Stimulated activated CD8-positive, alpha-beta memory T cell treated with anti-CD3 and anti-CD28 coated beads, Interleukin-7, amount 100 ng/mL, for 48 hours (primary cell): ENCODE measurements at regions not wholly inside any gene's neighbourhood (a gene's known extent, or its start where the extent isn't known, plus 50 kb on each side); places are given as distances from the start of the nearest gene placed in this dataset.
"Not testable (repeated sequence)": the region's sequence is repeated elsewhere in the genome, so short reads cannot be mapped to it uniquely, and the experiment has no call there.

Experiments used
- DNase-seq, 2 donors: peaks; one replicate each; pipeline ENCODE4 v3.0.0-alpha.2; 2020; ENCODE audit warnings: low read depth in 1 of 2; ENCODE audit errors: extremely low read depth in 1 of 2

DNA sequence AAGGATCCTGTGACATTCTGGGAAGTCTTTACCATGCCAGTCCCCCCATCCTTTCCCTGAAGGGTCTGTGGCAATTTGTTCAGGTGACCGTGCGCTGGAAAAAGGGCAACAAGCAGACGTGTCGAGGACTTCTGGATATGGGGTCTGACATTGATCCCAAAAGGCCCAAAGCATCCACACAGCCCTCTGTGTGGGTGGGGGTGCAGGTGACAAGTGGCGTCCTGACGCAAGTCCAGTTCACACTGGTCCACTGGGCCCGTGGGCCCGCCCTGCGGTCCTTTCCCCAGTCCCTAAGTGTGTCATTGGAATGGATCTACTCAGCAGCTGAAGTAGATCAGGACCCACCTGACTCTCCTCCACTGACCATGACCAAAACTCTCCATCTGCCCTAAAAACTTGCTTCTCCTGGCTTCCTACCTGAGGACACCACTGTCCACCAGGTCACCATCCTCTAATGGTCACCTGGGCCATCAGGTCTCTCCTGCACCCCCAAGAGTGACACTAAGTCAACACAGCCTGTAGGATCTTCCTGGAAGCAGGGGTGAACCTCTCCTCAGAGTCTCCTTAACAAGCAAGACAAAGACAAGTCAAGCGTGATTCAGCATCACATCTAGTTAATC is 85.6 kb upstream of the SLC66A3 start:
- no peak for DNase-seq

DNA sequence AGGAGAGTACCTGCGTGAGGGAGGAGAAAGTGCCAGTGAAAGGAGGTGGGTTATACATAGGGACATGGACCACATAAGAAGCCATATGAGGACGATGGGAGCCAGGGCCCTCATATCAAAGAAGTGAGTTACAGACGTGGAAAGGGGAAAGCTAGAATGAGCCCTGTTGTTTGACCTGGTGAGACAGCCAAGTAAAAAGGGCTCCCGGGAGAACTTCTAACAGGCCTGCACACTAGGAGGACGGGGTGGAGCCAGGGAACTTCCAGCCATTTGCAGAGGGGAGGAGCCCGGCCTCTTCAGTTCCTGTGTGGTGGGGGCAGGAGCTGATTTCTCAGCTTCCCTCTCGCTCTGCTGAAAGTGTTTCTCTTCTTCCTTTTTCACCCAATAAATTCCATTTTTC is 84.1 kb upstream of the SLC66A3 start:
- no peak for DNase-seq

DNA sequence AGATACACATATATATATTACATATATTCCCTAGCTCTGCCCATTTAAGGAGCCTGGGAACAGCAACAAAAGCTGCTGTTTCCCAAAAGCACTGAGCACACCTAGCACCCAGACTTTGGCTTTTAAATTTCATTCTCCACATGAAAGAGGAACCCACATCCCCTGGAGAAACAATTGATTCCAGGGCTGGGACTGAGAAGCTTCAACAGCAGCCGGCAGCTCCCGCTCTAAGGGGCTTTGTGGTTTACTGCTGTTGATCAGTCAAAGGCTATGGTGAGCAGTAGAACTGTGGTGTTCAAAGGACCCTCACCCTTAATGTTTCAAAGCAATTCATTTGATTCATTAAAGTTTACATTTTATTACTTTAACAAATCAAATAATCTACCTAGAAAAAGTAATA is 83.3 kb upstream of the SLC66A3 start:
- DNase-seq, result no peak

DNA sequence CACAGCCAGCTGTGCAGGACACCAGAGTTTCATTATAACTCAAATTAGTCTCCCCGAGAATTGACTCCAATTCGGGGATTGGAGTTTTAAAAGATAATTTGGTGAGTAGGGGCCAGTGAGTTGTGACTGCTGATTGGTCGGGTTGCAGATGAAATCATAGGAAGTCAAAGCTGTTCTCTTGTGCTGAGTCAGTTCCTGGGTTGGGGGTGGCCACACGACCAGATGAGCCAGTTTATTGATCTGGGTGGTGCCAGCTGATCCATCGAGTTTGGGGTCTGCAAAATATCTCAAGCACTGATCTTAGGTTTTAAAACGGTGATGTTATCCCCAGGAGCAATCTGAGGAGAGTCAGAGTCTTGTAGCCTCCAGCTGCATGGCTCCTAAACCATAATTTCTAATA is 82.7 kb upstream of the SLC66A3 start:
- DNase-seq, result no peak

DNA sequence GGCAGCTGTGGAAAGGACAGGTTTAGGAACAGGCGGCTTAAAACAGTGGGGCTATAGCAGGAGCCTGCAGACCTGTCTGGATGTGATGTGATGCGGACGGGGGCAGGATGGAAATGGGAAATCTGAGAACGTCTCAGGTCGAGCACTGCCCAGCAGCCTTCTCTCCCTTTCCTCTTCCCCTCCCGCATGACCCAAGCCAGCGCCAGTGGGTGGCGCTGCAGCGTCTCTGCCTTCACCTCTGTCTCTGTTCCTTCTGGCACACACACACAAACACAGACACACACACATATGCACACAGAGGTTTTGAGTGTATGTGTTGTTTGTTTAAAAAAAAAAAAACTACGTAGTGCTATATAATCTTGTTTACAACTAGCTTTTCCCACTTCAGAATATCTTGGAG is 82.0 kb upstream of the SLC66A3 start:
- no peak for DNase-seq

DNA sequence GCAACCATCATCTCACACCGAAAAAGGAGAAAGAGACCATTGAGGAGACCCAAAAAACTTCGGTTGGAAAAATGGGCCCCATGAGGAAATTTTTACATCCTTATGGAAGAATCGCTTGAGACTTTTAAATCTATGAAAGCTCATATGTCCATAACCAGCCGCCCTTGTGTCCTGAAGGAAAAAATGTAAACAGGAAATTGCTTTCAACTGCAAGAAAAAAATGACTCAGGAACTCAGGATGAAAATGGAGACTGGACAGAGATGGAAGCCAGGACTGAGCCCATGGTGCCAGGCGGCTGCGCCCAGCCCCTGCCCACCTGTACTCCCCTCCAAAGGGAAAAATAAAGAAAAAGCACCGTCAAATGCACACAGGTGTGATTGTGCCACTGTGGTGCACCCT is 81.5 kb upstream of the SLC66A3 start:
- DNase-seq, result no peak

DNA sequence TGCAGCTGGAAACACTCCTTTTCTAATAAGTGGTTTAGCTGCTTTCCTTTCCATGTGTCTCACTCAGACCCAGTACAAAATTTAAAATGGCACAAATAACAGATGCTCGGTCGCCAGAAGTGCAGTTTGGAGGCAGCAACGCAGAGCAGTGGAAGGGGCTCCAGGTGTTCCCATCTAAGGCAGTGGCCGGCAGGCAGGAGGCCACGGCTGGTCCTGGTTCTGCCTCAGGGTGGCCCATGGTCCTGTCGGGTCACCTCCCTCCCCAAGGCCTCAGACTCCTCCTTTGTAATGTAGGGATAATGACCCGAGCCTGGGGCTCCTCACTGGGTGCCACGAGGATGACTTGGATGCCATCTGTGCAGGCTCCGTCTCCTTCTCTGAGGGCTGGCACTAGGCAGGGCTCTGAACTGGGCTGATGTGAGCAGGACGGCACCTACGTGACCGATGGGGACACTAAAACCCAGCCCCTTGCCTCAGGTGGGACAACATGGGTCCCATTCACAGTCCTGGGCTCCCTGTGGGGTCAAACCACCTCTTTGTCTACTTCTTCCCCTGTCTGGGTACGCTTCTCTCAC is 80.9 kb upstream of the SLC66A3 start:
- no peak for DNase-seq

DNA sequence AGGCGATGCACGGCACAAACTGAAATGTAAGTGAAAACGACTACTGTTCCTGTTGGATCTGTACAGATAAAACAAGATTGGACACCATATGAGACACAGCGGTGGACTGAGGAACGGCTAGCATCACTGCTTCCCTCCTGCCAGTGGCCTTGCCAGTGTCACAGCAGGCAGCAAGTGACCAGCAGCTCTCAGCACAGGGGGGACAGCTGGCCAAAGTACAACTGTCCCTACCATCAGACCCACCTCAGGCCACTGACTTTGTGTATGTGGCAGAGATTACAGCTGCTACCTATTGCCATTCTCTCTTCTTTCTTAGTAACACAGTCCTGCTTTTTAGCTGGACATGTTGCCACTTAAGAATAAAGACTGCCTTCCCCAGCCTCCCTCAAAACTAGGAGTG is 80.0 kb upstream of the SLC66A3 start:
- no peak for DNase-seq

DNA sequence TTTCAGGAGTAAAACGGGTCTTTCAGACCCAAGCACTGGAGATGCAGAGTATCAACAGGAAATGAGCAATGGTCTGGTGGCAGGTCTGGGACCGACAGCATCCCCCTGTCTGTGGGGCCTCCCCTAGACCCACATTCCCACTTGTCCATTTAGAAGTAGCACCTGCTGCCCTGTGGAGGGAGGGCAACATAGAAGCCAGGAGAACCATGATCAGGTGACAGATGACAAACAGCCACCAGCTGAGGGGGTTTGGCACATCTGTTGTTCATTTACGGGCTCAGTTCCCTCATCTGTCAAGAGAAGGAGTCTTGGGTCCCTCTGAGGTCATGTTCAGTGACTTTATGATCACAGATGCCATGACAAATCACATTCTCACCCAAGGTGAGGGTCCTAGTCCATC is 77.9 kb upstream of the SLC66A3 start:
- DNase-seq, result no peak

DNA sequence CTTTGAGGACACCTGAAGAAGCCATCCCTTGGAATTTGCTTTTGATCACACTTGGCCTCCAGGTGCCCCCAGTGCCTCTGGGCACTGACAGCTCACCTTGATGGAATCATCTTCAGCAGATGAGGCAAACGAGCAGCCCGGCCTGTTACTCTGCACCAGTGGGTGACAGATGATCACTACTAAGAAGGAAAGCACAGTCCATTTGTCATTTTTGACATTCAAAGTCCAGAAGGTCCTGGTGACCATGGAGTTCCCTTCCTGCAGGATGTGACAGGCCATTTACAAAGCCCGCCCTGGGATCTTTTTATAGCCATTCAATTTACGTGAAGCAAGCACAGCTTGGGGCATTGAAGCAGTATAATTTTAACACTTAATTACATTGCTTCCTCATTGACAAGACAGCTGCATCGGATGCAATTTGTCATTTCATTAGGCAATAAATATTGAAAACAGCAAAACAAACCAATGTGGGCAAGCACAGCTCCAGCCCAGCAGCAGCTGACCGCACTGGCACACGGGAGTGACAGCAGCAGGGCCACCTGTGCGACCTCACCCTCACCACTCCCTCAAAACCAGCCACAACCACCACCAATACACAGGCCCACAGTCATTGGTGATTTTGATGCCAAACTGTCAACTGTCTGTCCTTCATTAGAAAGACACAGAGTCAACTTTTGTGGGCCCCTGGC is 76.0 kb upstream of the SLC66A3 start:
- DNase-seq, result no peak

DNA sequence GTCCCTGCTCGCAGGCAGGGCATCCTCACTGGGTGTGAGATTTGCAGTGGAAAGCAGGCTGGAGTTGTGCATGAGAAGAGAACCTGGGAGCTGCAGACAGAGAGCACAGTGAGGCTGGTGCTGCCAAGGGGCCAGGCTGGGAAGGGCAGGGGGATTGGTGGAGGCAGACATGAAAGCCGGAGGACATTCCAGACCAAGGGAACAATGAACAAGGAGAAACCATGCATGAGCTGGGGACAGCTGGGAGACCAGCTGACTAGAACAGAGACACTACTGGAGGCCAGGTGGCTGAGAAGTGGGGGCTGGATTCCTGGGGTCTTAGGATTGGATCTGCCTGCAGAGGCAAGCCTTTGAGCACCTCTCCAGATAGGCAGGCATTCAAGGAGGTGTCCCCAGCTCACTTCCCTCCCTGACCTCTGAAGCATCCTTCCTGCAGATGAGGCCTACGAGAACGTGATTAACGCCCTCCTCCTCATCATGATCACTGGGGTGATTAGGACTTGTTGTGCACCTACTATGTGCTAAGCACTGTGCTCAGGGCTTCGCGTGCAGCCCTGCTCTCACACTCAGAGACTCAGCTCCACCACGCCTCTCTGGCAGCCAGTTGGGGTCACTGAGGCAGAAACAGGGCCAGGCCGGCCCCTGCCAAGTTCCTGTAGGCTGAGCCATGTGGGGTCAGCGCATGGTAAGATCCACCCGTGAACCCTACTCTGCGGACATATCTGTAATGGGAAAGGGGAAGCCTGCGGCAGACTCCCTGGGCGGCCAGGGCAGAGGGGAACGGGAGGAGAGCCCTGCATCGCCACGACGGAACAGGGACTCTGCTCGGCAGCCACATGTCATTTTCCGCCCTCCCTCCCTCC is 74.8 kb upstream of the SLC66A3 start:
- no peak for DNase-seq

DNA sequence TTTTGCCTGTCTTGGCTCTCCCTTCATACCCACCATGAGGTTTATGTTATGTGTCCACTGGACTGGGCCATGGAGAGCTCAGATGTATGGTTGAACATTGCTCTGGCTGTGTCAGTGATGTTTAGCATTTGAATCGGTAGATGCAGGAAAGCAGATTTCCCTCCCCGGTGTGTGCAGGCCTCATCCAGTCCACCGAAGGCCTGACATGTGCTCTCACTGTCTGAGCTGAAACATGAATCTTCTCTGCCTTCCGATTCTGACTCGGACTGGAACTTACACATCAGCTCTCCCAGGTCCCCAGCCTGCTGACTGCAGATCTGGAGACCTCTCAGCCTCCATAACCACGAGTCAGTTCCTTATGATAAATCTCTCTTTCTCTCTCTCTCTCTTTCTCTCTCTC is 72.4 kb upstream of the SLC66A3 start:
- no peak for DNase-seq

DNA sequence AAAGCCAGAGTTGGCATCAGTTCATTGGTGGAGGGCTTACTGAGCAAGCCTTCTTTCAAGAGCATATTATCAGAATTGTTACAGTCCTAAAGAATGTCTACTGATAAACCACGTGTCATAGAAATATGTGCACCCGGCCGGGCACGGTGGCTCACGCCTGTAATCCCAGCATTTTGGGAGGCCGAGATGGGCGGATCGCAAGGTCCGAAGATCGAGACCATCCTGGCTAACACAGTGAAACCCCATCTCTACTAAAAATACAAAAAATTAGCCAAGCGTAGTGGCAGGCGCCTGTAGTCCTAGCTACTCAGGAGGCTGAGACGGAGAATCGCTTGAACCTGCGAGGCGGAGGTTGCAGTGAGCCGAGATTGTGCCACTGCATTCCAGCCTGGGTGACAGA is 66.4 kb upstream of the SLC66A3 start:
- DNase-seq, result not testable (repeated sequence)

DNA sequence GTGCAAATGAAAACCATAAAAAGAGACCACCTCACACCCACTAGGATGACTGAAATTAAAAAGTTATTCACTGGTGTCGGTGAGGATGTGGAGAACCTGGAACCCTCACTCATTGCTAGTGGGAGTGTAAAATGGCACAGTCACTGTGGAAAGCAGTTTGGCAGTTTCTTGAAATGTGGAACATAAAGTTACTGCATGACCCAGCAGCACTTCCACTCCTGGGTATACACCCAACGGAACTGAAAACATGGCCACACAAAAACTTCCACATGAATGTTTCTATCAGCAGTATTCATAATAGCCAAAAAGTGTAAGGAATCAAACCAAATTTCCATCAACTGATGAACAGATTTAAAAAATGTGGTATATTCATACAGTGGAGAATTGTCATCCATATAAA is 65.1 kb upstream of the SLC66A3 start:
- no peak for DNase-seq

DNA sequence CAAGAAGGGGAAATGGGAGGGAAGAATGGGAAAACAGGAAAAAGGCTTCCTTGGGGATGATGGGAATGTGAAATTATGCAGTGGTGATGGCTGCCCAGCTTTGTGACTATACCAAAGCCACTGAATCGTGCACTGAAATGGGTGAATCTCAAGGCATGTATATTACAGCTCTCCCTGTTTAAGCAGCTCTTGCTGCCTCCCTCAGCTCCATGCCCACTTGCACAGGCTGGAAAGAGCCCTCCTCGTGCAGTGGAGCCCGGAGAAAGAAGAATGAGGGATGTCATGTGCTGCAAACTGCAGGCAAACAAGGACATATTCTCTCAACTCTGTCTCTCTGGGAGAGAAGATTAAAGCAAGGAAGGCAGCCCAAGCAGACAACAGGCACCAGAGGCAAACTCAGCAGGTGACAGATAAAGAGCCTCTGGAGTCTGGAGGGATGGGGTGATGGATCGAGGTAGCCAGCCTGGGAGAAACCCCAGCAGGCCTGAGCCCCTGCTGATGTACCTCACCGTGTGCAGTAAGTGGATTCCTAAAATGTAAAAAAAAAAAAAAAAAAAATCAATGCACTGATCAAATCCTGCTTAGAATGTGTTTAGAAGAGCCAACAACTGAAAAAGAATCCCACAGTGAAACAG is 62.4 kb upstream of the SLC66A3 start:
- DNase-seq, result no peak

DNA sequence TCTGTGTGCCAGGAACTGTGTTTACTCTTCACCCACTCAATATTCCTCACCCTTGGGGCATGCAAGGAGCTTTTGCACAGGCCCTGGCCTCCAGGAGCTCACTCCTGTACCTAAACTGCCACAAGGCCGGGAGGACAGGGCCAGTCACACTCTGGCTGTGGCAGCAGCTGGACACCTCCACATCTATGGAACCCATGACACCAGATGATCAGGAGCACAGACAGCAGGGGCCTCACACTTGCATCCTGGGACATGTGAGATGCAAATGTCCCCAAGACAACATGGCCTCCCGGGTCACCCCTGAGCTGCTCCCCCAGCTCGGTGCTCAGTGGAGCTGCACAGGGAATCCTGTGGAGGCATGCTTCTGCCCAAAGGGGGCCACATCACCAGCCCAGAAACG is 61.8 kb upstream of the SLC66A3 start:
- no peak for DNase-seq

DNA sequence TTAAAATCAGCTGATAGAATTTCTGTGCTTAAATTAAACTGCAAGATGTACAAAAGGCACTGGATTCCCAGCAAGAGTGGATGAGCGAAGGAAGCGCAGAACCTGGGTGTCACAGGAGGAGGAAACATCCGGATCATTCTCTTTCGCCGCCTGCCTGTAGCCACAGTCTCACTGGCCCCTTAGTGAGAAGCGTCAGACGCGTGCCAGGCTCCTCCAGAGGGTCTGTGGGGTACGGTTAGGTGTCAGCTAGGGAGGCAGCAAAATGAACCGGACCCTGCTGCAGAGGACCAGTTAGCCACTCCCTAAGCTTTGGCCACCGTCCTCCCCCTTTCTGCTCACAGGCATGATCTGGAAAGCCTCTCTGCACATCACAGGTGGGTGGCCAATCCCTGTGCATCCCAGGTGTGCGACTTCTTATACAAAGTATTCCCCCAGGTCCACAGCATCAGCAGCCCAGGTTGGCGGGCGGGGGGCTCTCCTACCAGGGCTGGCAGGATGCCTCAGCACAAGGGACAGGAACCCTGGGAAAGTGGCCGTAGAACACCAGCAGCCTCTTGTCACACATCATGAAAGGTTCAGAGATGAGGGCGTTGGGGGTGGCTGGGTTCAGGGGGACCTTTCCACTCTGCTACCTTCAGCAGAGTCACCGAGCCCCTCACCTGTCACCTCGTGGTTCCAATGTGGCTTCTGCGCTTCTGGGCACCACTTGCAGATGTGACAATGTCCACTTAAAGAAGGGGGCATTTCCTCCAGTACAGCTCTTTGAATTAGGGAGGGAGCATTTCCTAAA is 61.1 kb upstream of the SLC66A3 start:
- DNase-seq, result no peak

DNA sequence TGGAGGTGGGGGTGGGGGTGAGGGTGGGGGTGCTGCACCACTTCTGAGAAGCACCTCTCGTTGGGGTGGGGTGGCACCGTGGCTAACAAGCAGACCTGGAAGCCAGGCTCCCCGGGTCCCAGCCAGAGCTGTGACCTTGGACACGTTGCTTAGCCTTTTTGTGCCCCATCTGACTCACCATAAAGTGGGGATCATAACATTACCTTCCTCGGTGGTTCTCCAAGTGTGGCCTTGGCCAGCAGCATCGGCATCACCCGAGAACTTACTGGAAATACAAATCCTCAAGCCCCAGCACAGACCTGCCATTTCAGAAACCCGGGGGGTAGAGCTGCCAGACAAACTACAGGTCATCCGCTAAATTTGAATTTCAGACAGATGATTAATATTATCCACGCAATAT is 58.7 kb upstream of the SLC66A3 start:
- DNase-seq, result no peak

DNA sequence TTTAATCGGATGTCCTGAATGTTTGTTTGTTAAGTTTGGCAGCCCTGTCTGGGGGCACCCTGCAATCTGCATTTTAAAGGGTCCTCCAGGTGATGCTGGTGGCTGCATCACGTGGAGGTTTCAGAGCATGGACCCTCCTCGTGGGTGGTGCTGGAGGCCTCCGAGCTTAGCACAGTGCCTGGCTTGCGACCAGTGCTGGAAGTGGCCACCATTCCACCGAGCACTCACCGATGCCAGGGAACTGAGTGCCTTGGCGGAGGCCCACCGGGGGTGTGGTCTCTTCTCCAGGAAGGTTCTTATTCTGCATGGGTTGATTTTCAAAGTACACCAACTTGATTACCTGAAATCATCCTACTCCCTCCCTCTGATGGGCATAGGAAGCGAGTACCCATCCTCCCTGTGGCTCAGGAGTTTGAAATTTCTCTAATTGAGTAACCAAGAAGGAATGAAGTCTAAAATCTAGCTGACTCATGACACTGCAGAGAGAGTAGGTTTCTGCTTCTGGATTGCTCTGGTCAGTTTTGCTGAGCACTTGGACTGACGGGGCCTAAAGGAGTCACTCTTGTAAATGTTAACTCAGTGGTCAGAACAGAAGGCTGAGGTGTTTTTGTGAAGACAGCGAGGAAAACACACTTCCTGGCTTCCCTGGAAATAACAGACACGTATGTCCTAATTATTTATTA is 58.1 kb upstream of the SLC66A3 start:
- DNase-seq, result no peak

DNA sequence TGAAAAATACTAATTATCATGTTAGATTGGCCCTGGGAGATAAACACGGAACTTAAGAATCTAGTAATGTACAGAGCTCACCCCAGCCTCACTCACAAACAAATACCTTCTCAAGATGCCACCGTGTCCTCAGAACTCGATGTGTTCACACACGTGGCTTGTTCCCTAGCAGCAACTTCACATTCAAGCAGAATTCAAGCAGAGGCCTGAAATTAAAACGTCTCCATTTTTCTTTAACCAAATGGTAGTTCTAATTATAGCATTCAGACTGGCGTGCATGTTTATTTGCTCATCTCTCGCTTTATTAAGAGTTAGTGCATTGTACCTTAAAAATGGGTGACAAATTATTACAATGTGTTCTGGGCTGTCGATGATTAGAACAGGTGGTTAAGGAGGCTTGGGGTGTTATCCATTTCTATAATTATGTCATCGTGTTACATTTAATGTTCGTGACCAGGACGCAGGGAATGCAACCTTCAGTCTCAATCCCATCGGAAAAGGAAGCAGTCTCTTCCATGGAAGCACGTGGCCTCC is 57.3 kb upstream of the SLC66A3 start:
- no peak for DNase-seq
